Adrenal gland (tissue), 9 donors: ENCODE measurements at regions not wholly inside any gene's neighbourhood (a gene's known extent, or its start where the extent isn't known, plus 50 kb on each side); places are given as distances from the start of the nearest gene placed in this dataset.
"Not testable (repeated sequence)": the region's sequence is repeated elsewhere in the genome, so short reads cannot be mapped to it uniquely, and the experiment has no call there.

Experiments used
- DNase-seq, 7 donors: peaks; one replicate each; pipeline ENCODE4 v3.0.0-alpha.2; 2019 to 2020
- H3K27ac ChIP-seq, 5 donors: fragments of 200-600 bp; sonication (generic) in 4 of 5; 1 replicate in 3 of 5; 2 replicates in 2 of 5; pipeline versions ENCODE4 v1.5.1 to v1.8.0; 2016 to 2020; ENCODE audit warnings: mild to moderate bottlenecking in 1 of 5
- H3K27me3 ChIP-seq: fragments of 200-600 bp; 2 replicates; pipeline ENCODE4 v1.8.0; 2021
- H3K36me3 ChIP-seq, 2 donors: fragments of 200-600 bp; replicated peaks in 1 of 2; 1 replicate in 1 of 2; 2 replicates in 1 of 2; pipeline versions ENCODE4 v1.5.1 to v1.8.0; 2018 to 2022
- H3K4me1 ChIP-seq, 2 donors: fragments of 200-600 bp; replicated peaks in 1 of 2; 1 replicate in 1 of 2; 2 replicates in 1 of 2; pipeline versions ENCODE4 v1.5.1 to v1.8.0; 2018 to 2021
- H3K4me3 ChIP-seq, 4 donors: fragments of 200-600 bp; sonication (generic) in 3 of 4; one replicate each; pipeline ENCODE4 v1.5.1; 2016 to 2018
- H3K9me3 ChIP-seq, 3 donors: fragments of 200-600 bp; sonication (generic) in 1 of 3; replicated peaks in 1 of 3; 1 replicate in 2 of 3; 2 replicates in 1 of 3; pipeline versions ENCODE4 v1.5.1 to v1.8.0; 2016 to 2021
- POLR2A ChIP-seq, 2 donors: fragments of 450-650 bp; IDR thresholded peaks; one replicate each; pipeline ENCODE4 v1.6.1; 2017; ENCODE audit warnings: antibody characterized with exemption in 2 of 2, mild to moderate bottlenecking in 2 of 2, moderate library complexity in 1 of 2
- WGBS, 4 donors: extraction: QIAGEN DNeasy Blood & Tissue Kit in 2 of 4; methylation state at CpG; one replicate each; pipeline versions ENCODE4 v1.1.5 to v1.1.7; 2013 to 2017; 5-methylcytosine and 5-hydroxymethylcytosine counted together
- intact Hi-C, 2 donors: fragments of 100-400 bp; cut with DNase I; formaldehyde crosslinking; loops; one replicate each; pipeline versions ENCODE4 v1.14.1 to v1.15.0; 2022 to 2023
- TF ChIP-seq, protein P1 (sequence below), 6 experiments: fragments of 450-650 bp in 4 of 6; fragments of 200-600 bp in 2 of 6; sonication (generic) in 1 of 6; IDR thresholded peaks; 1 replicate in 5 of 6; 2 replicates in 1 of 6; pipeline versions ENCODE4 v1.5.1 to v1.8.0; 2016 to 2021; ENCODE audit warnings: antibody characterized with exemption in 6 of 6, mild to moderate bottlenecking in 2 of 6, moderate library complexity in 1 of 6
- donor health status: healthy with polysubstance abuse.
- donor health status: Bipolar disorder and iron deficiency.
- donor health status: DM: yes; HTN: yes; CAD: no.
- donor health status: DM: no; HTN: no; CAD: no.
- donor health status: DM: no; HTN: no; CAD: no.

DNA sequence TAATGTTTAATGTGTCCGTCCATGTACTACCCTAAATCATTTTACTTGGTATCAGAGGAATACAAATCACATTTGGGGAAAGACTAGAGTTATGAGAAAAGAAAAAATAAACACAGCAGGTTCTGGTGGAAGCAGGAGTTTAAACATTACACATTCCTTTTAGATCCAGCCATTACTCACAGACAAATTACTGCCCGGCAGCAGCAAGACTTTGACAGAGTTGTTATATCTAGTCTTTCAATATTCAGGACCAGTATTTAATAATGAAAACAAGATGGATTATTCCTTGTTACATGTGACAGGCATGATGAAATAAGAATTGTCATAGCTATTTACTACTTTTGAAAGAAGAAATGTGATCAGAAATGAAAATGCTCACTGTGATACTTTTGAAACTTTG, 131.8 kb upstream of the GNAI1 start:
- TF ChIP-seq, protein P1, sequence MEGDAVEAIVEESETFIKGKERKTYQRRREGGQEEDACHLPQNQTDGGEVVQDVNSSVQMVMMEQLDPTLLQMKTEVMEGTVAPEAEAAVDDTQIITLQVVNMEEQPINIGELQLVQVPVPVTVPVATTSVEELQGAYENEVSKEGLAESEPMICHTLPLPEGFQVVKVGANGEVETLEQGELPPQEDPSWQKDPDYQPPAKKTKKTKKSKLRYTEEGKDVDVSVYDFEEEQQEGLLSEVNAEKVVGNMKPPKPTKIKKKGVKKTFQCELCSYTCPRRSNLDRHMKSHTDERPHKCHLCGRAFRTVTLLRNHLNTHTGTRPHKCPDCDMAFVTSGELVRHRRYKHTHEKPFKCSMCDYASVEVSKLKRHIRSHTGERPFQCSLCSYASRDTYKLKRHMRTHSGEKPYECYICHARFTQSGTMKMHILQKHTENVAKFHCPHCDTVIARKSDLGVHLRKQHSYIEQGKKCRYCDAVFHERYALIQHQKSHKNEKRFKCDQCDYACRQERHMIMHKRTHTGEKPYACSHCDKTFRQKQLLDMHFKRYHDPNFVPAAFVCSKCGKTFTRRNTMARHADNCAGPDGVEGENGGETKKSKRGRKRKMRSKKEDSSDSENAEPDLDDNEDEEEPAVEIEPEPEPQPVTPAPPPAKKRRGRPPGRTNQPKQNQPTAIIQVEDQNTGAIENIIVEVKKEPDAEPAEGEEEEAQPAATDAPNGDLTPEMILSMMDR (IDR thresholded peaks at IDR 0.05), result no peak
- TF ChIP-seq POLR2A (IDR thresholded peaks at IDR 0.05), result no peak
- Histone ChIP-seq H3K27ac (no peak overlapping the region), H3K9me3 (no peaks in the 10 kb centered on the region), H3K27me3 (no peaks in the 10 kb centered on the region), H3K4me1 (no peaks in the 10 kb centered on the region), H3K4me3 (no peak overlapping the region), H3K36me3 (no peaks in the 10 kb centered on the region)
- DNase-seq, result no peak
- WGBS, 4 donors, result 66 to 80% (median 72%) methylated on average over 2 of the region's 2 CpGs
- intact Hi-C loops, result no loop called here

DNA sequence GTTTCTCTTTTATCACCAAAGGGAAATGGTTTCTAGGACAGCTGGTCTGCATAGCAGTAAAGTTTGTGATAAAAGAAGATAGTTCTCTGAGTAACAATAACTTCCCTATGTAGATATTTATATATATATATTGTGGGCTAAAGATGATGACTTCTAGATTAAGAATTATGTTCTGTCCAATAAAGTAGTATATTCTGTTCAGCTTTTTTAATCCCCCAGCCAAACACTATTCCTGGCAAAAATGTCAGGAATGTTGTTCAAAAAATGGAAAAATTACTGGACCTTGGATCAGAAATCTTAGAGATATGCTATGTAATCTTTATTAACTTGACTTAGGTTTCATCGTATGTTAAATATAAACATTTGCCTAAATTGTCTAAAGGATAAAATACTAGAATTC, 136.3 kb upstream of the GNAI1 start:
- 55 to 72% (median 66%) methylated on average over 1 of the region's 1 CpG for WGBS, 4 donors
- intact Hi-C loops, result no loop called here
- Histone ChIP-seq H3K36me3 (no peaks in the 10 kb centered on the region), H3K9me3 (no peaks in the 10 kb centered on the region), H3K27me3 (no peaks in the 10 kb centered on the region), H3K4me3 (no peak overlapping the region), H3K27ac (no peak overlapping the region), H3K4me1 (no peaks in the 10 kb centered on the region)
- no peak for DNase-seq
- TF ChIP-seq, protein P1 (IDR thresholded peaks at IDR 0.05), result no peak
- no peak for TF ChIP-seq POLR2A (IDR thresholded peaks at IDR 0.05)

DNA sequence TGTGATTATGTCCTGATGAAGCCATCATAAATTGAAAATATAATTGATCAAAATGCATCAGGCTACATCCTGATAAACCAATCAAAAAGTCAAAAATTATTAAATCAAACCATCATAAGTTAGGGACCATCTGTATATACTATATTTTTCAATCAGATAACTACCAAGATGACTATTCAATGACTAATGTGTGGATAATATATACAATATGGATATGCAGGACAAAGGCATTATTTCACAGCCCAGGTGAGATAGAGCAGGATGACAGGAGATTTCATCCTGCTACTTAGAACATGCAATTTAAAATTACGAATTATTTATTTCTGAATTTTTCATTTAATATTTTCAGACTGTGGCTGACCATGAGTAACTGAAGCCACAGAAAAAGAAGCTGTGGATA, 137.3 kb upstream of the GNAI1 start:
- Histone ChIP-seq H3K4me1 (no peaks in the 10 kb centered on the region), H3K9me3 (no peaks in the 10 kb centered on the region), H3K4me3 (no peak overlapping the region), H3K27ac (no peak overlapping the region), H3K36me3 (no peaks in the 10 kb centered on the region), H3K27me3 (no peaks in the 10 kb centered on the region)
- TF ChIP-seq, protein P1 (IDR thresholded peaks at IDR 0.05), result no peak
- no peak for TF ChIP-seq POLR2A (IDR thresholded peaks at IDR 0.05)
- intact Hi-C loops, result no loop called here
- DNase-seq, result no peak
- 67 to 80% (median 76%) methylated on average over 1 of the region's 1 CpG for WGBS, 4 donors

DNA sequence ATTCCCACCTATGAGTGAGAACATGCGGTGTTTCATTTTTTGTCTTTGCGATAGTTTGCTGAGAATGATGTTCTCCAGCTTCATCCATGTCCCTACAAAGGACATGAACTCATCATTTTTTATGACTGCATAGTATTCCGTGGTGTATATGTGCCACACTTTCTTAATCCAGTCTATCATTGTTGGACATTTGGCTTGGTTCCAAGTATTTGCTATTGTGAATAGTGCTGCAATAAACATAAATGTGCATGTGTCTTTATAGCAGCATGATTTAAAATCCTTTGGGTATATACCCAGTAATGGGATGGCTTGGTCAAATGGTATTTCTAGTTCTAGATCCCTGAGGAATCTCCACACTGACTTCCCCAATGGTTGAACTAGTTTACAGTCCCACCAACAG, 138.9 kb upstream of the GNAI1 start:
- H3K4me1 ChIP-seq, DNase-seq, H3K27ac ChIP-seq, intact Hi-C loops, H3K4me3 ChIP-seq, H3K36me3 ChIP-seq, H3K27me3 ChIP-seq, H3K9me3 ChIP-seq: not testable (repeated sequence)
- WGBS, 4 donors, result 84 to 91% (median 88%) methylated on average over 3 of the region's 3 CpGs

DNA sequence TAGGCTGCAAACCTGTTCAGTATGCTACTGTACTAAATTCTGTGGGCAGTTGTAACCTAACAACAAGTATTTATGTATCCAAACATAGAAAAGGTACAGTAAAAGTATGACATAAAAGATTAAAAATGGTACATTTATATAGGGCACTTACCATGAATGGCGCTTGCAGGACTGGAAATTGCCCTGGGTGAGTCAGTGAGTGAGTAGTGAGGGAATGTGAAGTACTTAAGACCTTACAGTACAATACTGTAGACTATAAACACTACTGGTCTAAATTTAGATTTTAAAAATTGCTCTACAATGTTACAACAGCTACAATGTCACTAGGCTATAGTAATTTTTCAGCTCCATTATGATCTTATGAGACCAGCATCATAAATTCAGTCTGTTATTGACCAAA, 146.0 kb upstream of the GNAI1 start:
- WGBS, 4 donors, result 76 to 94% (median 91%) methylated on average over 1 of the region's 1 CpG
- intact Hi-C loops, result no loop called here
- Histone ChIP-seq H3K9me3 (no peaks in the 10 kb centered on the region), H3K27ac (no peak overlapping the region), H3K36me3 (no peaks in the 10 kb centered on the region), H3K27me3 (no peaks in the 10 kb centered on the region), H3K4me3 (no peak overlapping the region), H3K4me1 (no peaks in the 10 kb centered on the region)
- DNase-seq, result no peak
- TF ChIP-seq, protein P1 (IDR thresholded peaks at IDR 0.05), result no peak
- TF ChIP-seq POLR2A (IDR thresholded peaks at IDR 0.05), result no peak
